Memory B cell (primary cell): ENCODE measurements at regions not wholly inside any gene's neighbourhood (a gene's known extent, or its start where the extent isn't known, plus 50 kb on each side); places are given as distances from the start of the nearest gene placed in this dataset.
"Not testable (repeated sequence)": the region's sequence is repeated elsewhere in the genome, so short reads cannot be mapped to it uniquely, and the experiment has no call there.

Experiments
- ATAC-seq: fragments of 150-1000 bp; cut with Tn5 transposase; 2 replicates; pipeline ENCODE4 v1.10.0; 2021; ENCODE audit warnings: low read depth, mild to moderate bottlenecking, moderate library complexity
- DNase-seq, 2 donors: peaks; one replicate each; pipeline ENCODE4 v3.0.0; 2022; ENCODE audit warnings: low spot score in 2 of 2
- H3K27ac Mint-ChIP-seq: one replicate; pipeline ENCODE4 v1.8.0; 2022; ENCODE audit warnings: mild to moderate bottlenecking, moderate library complexity, mixed read lengths
- H3K27me3 Mint-ChIP-seq: one replicate; pipeline ENCODE4 v1.8.0; 2022; ENCODE audit warnings: mixed read lengths
- H3K36me3 Mint-ChIP-seq: one replicate; pipeline ENCODE4 v1.8.0; 2022; ENCODE audit warnings: mild to moderate bottlenecking, mixed read lengths
- H3K4me1 Mint-ChIP-seq: one replicate; pipeline ENCODE4 v1.8.0; 2022; ENCODE audit warnings: mixed read lengths
- H3K4me3 Mint-ChIP-seq: one replicate; pipeline ENCODE4 v1.8.0; 2022; ENCODE audit warnings: mild to moderate bottlenecking, moderate library complexity, mixed read lengths
- H3K9me3 Mint-ChIP-seq: one replicate; pipeline ENCODE4 v1.8.0; 2022; ENCODE audit warnings: mixed read lengths

DNA sequence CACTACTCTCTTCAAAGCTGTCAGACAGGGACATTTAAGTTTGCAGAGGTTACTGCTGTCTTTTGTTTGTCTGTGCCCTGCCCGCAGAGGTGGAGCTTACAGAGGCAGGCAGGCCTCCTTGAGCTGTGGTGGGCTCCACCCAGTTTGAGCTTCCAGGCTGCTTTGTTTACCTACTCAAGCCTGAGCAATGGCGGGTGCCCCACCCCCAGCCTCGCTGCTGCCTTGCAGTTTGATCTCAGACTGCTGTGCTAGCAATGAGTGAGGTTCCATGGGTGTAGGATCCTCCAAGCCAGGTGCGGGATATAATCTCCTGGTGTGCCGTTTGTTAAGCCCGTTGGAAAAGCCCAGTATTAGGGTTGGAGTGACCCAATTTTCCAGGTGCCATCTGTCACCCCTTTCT is 581.2 kb downstream of the ANKRD50 start:
- H3K4me3 Mint-ChIP-seq, H3K27ac Mint-ChIP-seq, ATAC-seq, H3K4me1 Mint-ChIP-seq, DNase-seq, H3K36me3 Mint-ChIP-seq, H3K27me3 Mint-ChIP-seq: not testable (repeated sequence)
- peaks cover 12% of the 10 kb centered on the region for H3K9me3 Mint-ChIP-seq

DNA sequence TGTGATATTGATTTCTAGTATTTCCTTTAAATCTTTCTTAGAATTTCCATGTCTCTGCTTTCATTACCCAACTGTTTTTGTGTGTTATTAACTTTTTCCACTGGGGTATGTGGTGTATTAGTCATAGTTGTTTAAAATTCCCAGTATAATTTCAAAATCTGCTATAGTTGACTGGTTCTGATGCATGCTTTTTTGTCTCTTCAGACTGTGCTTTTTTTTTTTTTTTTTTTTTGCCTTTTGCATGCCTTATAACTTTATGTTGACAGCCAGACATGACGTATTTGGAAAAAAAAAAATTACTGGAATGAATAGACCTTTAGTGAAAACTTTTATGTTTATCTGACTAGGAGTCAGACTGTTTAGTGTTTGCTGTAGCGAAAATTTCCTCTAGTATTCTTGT is 580.4 kb downstream of the ANKRD50 start:
- Mint-ChIP-seq H3K27me3 (peaks cover 1% of the 10 kb centered on the region), H3K27ac (no peak overlapping the region)
- no peak for DNase-seq

DNA sequence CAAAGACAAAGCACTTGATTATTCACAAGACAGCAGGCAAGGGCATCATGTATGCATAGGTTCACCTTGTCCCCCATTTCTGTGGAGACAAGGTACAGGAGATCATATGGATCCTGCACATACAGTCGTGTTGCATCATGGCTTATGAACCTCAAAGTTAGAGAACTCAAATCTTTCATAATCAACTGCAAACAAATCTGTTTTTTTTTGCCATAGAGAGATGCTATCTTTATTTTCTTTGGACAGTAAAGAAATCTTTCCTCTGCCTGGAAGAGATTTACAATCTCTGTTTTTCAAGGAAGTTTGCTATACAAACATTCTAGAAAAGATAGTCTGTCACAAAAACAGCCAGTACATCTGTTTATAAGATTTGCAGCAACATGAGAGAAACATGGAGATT is 578.8 kb downstream of the ANKRD50 start:
- no peak for DNase-seq
- Mint-ChIP-seq H3K36me3 (peaks cover 2% of the 10 kb centered on the region), H3K4me3 (no peak overlapping the region), H3K4me1 (no peaks in the 10 kb centered on the region), H3K9me3 (peaks cover 8% of the 10 kb centered on the region), H3K27me3 (peaks cover 1% of the 10 kb centered on the region), H3K27ac (no peak overlapping the region)
- ATAC-seq: no peak

More for the DNA sequence above, 580.4 kb downstream of the ANKRD50 start:
- no peak overlapping the region for H3K4me3 Mint-ChIP-seq
- peaks cover 12% of the 10 kb centered on the region for H3K9me3 Mint-ChIP-seq
- peaks cover 2% of the 10 kb centered on the region for H3K36me3 Mint-ChIP-seq
- ATAC-seq: no peak
- no peaks in the 10 kb centered on the region for H3K4me1 Mint-ChIP-seq

- Mint-ChIP-seq H3K4me1 (no peaks in the 10 kb centered on the region), H3K4me3 (no peak overlapping the region), H3K27me3 (peaks cover 1% of the 10 kb centered on the region), H3K36me3 (peaks cover 2% of the 10 kb centered on the region), H3K27ac (no peak overlapping the region), H3K9me3 (peaks cover 7% of the 10 kb centered on the region)
- no peak for ATAC-seq
- no peak for DNase-seq
Measured at GRCh38 chr4:124135409-124135813, 577.1 kb downstream of the ANKRD50 start.

GRCh38 chr4:124139044-124139443 is 573.5 kb downstream of the ANKRD50 start:
- H3K4me1 Mint-ChIP-seq: no peaks in the 10 kb centered on the region
- H3K27ac Mint-ChIP-seq: no peak overlapping the region
- H3K36me3 Mint-ChIP-seq: no peaks in the 10 kb centered on the region
- H3K27me3 Mint-ChIP-seq: no peaks in the 10 kb centered on the region
- H3K4me3 Mint-ChIP-seq: no peak overlapping the region
- H3K9me3 Mint-ChIP-seq: no peaks in the 10 kb centered on the region
- ATAC-seq (no peak), DNase-seq (no peak)

DNA sequence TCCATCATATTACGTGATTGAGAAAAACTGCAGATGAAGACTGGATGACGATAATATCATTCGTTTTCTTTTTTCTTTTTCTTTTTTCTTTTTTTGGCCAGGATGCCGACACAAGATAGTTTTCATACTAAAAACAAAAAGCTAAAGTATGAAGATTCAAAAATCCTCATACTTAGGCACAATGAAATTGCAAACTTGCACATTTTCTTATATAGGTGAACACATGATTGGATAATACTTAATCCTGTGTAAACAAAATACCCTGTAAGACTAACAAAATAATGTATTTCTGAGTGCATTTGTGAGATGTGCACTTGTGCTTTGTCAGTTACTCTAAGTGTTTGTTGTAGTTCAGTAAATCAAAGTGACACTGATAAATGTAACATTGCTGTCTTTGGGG is 568.9 kb downstream of the ANKRD50 start:
- Mint-ChIP-seq H3K36me3 (no peaks in the 10 kb centered on the region), H3K27me3 (no peaks in the 10 kb centered on the region), H3K4me1 (no peaks in the 10 kb centered on the region), H3K4me3 (no peak overlapping the region), H3K9me3 (peaks cover 2% of the 10 kb centered on the region), H3K27ac (no peak overlapping the region)
- DNase-seq (no peak), ATAC-seq (no peak)

- DNase-seq: no peak
- ATAC-seq: no peak
- Mint-ChIP-seq H3K4me1 (no peaks in the 10 kb centered on the region), H3K27ac (no peak overlapping the region), H3K4me3 (no peak overlapping the region), H3K9me3 (peaks cover 2% of the 10 kb centered on the region), H3K27me3 (no peaks in the 10 kb centered on the region), H3K36me3 (no peaks in the 10 kb centered on the region)
Measured at GRCh38 chr4:124144238-124144654, 568.3 kb downstream of the ANKRD50 start.

GRCh38 chr4:124146068-124146467 is 566.5 kb downstream of the ANKRD50 start:
- Mint-ChIP-seq H3K4me1 (no peaks in the 10 kb centered on the region), H3K4me3 (no peak overlapping the region), H3K27ac (no peak overlapping the region), H3K27me3 (no peaks in the 10 kb centered on the region), H3K9me3 (peaks cover 2% of the 10 kb centered on the region), H3K36me3 (no peaks in the 10 kb centered on the region)
- ATAC-seq (no peak), DNase-seq (no peak)

DNA sequence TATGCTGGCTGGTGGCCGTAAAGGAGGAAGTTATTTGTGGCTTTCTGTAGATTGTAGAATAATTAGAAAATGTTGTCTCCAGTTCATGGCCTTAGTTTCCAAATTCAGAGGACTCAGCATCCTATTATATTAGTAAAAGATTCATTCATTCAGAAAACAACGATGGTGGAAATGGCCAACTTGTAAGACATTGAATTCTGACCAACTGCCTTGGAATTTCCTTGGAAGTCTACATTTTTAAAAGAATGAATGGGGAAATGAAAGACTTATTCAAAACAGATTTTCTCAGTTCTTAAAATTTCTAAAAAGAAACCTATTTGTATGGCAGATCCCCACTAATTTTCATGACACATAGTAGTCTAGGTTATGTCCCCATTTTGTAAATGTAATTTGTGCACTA is 561.5 kb downstream of the ANKRD50 start:
- no peak overlapping the region for H3K27ac Mint-ChIP-seq
- no peaks in the 10 kb centered on the region for H3K27me3 Mint-ChIP-seq
- H3K4me1 Mint-ChIP-seq: no peaks in the 10 kb centered on the region
- H3K36me3 Mint-ChIP-seq: no peaks in the 10 kb centered on the region
- H3K4me3 Mint-ChIP-seq: no peak overlapping the region
- no peak for ATAC-seq
- DNase-seq: no peak
- H3K9me3 Mint-ChIP-seq: peaks cover 4% of the 10 kb centered on the region

GRCh38 chr4:124152132-124152531 is 560.4 kb downstream of the ANKRD50 start:
- H3K27ac Mint-ChIP-seq: no peak overlapping the region
- no peak for ATAC-seq

GRCh38 chr4:124155239-124155638 is 557.3 kb downstream of the ANKRD50 start:
- no peaks in the 10 kb centered on the region for H3K4me1 Mint-ChIP-seq

More at GRCh38 chr4:124152132-124152531, 560.4 kb downstream of the ANKRD50 start:
- Mint-ChIP-seq H3K4me3 (no peak overlapping the region), H3K36me3 (no peaks in the 10 kb centered on the region), H3K27me3 (no peaks in the 10 kb centered on the region), H3K4me1 (no peaks in the 10 kb centered on the region), H3K9me3 (peaks cover 4% of the 10 kb centered on the region)
- no peak for DNase-seq

DNA sequence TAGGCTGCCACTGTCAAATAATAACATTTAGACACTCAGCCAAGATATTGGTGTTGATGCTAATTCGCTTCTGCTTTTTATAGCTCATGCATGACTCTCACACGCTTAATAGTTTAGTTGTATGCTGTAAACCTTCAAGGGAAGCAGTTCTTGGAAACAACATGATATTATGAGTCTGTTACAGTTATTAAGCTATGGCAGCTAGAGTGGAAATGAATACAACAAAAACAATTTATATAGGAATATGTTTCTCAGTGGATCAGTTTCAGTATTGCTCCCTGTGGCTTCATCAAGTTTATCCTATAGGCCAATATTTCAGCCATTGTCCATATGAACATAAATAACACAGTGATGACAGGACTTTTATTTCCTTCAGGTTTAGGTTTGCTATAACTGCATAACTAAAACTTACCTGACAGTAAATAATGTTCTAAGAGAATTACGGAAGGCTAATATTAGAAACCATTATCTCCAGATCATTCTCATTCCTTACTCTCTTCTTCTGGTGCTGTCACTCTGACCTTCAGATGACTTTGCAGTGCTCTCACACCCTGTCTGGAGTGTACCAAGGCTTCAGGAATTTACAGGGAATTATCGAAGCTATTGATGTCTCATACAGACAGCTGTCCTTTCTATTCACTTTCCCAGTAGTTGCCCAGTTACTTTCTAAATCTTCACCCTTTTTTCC is 555.0 kb downstream of the ANKRD50 start:
- no peak overlapping the region for H3K4me3 Mint-ChIP-seq
- H3K27ac Mint-ChIP-seq: no peak overlapping the region
- H3K9me3 Mint-ChIP-seq: no peaks in the 10 kb centered on the region
- DNase-seq (no peak), ATAC-seq (no peak)
- H3K27me3 Mint-ChIP-seq: no peaks in the 10 kb centered on the region
- no peaks in the 10 kb centered on the region for H3K4me1 Mint-ChIP-seq
- no peaks in the 10 kb centered on the region for H3K36me3 Mint-ChIP-seq

More at GRCh38 chr4:124155239-124155638, 557.3 kb downstream of the ANKRD50 start:
- Mint-ChIP-seq H3K4me3 (no peak overlapping the region), H3K27ac (no peak overlapping the region), H3K9me3 (peaks cover 2% of the 10 kb centered on the region), H3K27me3 (no peaks in the 10 kb centered on the region), H3K36me3 (no peaks in the 10 kb centered on the region)
- DNase-seq (no peak), ATAC-seq (no peak)

GRCh38 chr4:124163401-124163800 is 549.1 kb downstream of the ANKRD50 start:
- Mint-ChIP-seq H3K27ac (no peak overlapping the region), H3K27me3 (peaks cover 1% of the 10 kb centered on the region), H3K9me3 (peaks cover 3% of the 10 kb centered on the region), H3K4me1 (no peaks in the 10 kb centered on the region), H3K36me3 (no peaks in the 10 kb centered on the region), H3K4me3 (no peak overlapping the region)
- no peak for ATAC-seq
- no peak for DNase-seq

DNA sequence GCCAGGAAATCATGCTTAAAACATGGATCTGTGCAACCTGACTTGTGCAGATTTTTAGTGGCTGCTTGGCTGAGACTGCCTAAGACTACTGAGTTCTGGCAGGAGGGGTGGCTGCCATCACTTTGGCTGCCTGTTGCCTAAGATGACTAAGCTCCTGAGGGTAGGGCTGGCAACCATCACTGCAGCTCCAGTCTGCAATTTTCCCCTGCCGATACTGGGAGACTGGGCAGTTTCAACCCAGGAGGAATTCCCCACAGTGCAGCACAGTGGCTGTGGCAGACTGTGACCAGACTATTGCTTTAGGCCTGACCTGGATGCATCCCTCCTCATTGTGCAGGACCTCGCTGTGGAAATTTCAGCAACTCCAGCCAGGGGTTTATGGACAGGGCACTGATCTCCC is 544.9 kb downstream of the ANKRD50 start:
- Mint-ChIP-seq H3K27ac (no peak overlapping the region), H3K36me3 (no peaks in the 10 kb centered on the region), H3K9me3 (peaks cover 7% of the 10 kb centered on the region), H3K4me3 (no peak overlapping the region), H3K27me3 (peaks cover 1% of the 10 kb centered on the region), H3K4me1 (no peaks in the 10 kb centered on the region)
- ATAC-seq: no peak
- DNase-seq: no peak

DNA sequence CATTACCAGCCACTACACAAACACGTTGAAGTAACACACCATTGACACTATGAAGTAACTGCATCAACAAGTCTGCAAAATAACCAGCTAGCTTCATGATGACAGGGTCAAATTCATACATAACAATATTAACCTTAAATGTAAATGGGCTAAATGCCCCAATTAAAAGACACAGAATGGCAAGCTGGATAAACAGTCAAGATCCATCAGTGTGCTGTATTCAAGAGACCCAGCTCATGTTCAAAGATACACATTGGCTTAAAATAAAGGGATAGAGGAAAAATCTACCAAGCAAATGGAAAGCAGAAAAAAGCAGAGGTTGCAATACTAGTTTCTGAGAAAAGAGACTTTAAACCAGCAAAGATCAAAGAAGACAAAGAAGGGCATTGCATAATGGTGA is 543.0 kb downstream of the ANKRD50 start:
- H3K9me3 Mint-ChIP-seq, H3K36me3 Mint-ChIP-seq, ATAC-seq, H3K4me1 Mint-ChIP-seq, H3K4me3 Mint-ChIP-seq, H3K27me3 Mint-ChIP-seq, H3K27ac Mint-ChIP-seq, DNase-seq: not testable (repeated sequence)
